Ascending aorta (tissue), 2 donors: ENCODE measurements at regions not wholly inside any gene's neighbourhood (a gene's known extent, or its start where the extent isn't known, plus 50 kb on each side); places are given as distances from the start of the nearest gene placed in this dataset.

ENCODE experiments used
- DNase-seq, 2 donors: peaks; one replicate each; pipeline ENCODE4 v3.0.0-alpha.2; 2019; ENCODE audit warnings: low spot score in 2 of 2
- H3K27ac ChIP-seq, 2 donors: fragments of 200-600 bp; sonication (generic); one replicate each; pipeline ENCODE4 v1.5.1; 2016 to 2017; ENCODE audit warnings: mild to moderate bottlenecking in 1 of 2
- H3K27me3 ChIP-seq: fragments of 200-600 bp; sonication (generic); one replicate; pipeline ENCODE4 v1.5.1; 2017
- H3K36me3 ChIP-seq, 2 donors: fragments of 200-600 bp; sonication (generic); one replicate each; pipeline ENCODE4 v1.5.1; 2016
- H3K4me1 ChIP-seq, 2 donors: fragments of 200-600 bp; sonication (generic); one replicate each; pipeline ENCODE4 v1.5.1; 2016 to 2017; ENCODE audit warnings: mild to moderate bottlenecking in 1 of 2
- H3K4me3 ChIP-seq, 2 donors: fragments of 200-600 bp; sonication (generic); one replicate each; pipeline ENCODE4 v1.5.1; 2016 to 2017; ENCODE audit warnings: mild to moderate bottlenecking in 1 of 2
- H3K9me3 ChIP-seq, 2 donors: fragments of 200-600 bp; sonication (generic); one replicate each; pipeline ENCODE4 v1.5.1; 2016
- CTCF ChIP-seq, 3 experiments: fragments of 200-600 bp in 2 of 3; fragments of 450-650 bp in 1 of 3; sonication (generic) in 2 of 3; IDR thresholded peaks; one replicate each; pipeline ENCODE4 v1.5.1; 2016 to 2019; ENCODE audit warnings: antibody characterized with exemption in 3 of 3, mild to moderate bottlenecking in 1 of 3, moderate library complexity in 1 of 3
- intact Hi-C: fragments of 100-400 bp; cut with DNase I; formaldehyde crosslinking; loops from one replicate; pipeline ENCODE4 v1.15.1; 2023

GRCh38 chr6:74851596-74851995, 354.3 kb downstream of the COL12A1 start:
- Histone ChIP-seq H3K27ac (no peak overlapping the region), H3K36me3 (no peaks in the 10 kb centered on the region), H3K27me3 (no peaks in the 10 kb centered on the region), H3K4me1 (no peaks in the 10 kb centered on the region), H3K4me3 (no peak overlapping the region), H3K9me3 (no peaks in the 10 kb centered on the region)
- no peak for DNase-seq
- TF ChIP-seq CTCF (IDR thresholded peaks at IDR 0.05) = no peak
- intact Hi-C loops = no loop called here

GRCh38 chr6:74840953-74841352, 364.9 kb downstream of the COL12A1 start:
- no peak for DNase-seq
- intact Hi-C loops = no loop called here

DNA sequence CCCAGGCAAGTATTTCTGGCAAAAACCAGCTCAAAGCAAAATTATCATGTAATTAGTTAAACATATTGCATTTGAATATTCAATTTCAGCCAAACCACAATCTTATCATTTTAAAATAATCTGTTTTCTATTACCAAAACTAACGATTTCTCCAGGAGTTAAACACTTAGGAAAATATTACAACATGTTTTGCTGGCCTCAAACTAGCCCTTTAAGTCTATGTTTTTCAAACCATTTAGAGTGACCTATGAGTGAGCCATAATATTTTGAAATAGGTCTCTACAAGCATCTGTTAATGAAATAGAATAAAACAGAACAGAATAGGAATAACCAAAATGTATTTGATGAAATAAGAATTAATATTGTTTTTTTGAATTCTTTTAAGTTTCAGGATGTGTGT, 370.9 kb downstream of the COL12A1 start:
- no peak for TF ChIP-seq CTCF (IDR thresholded peaks at IDR 0.05)
- Histone ChIP-seq H3K4me3 (no peak overlapping the region), H3K27me3 (no peaks in the 10 kb centered on the region), H3K27ac (no peak overlapping the region), H3K4me1 (no peaks in the 10 kb centered on the region), H3K36me3 (no peaks in the 10 kb centered on the region), H3K9me3 (no peaks in the 10 kb centered on the region)
- no peak for DNase-seq
- intact Hi-C loops = no loop called here

More at GRCh38 chr6:74840953-74841352, 364.9 kb downstream of the COL12A1 start:
- Histone ChIP-seq H3K4me1 (no peaks in the 10 kb centered on the region), H3K36me3 (no peaks in the 10 kb centered on the region), H3K27me3 (no peaks in the 10 kb centered on the region), H3K27ac (no peak overlapping the region), H3K9me3 (peaks cover 0 to 5% of the 10 kb centered on the region in 2 donors), H3K4me3 (no peak overlapping the region)
- no peak for TF ChIP-seq CTCF (IDR thresholded peaks at IDR 0.05)

DNA sequence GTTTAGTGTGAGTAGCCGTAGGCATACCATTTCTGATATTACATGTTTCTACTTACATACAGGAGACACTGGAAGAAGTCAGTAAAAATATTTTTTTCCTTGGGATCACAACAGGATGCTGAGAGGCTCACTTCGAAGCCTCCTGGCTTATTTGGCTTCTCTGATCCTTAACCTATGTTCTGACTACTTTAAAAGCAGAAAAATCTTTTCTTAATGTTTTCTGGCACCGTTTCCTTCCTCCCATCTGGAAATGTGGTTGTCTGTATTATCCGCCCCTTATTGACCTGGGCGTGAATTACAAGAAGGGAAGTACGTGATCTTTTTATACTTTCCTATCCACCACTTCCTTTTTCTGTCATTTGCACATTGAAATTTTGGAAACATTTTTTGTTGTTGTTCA, 379.6 kb downstream of the COL12A1 start:
- Histone ChIP-seq H3K27ac (no peak overlapping the region), H3K36me3 (no peaks in the 10 kb centered on the region), H3K27me3 (no peaks in the 10 kb centered on the region), H3K4me3 (no peak overlapping the region), H3K9me3 (no peaks in the 10 kb centered on the region), H3K4me1 (no peaks in the 10 kb centered on the region)
- no peak for DNase-seq
- intact Hi-C loops = no loop called here
- TF ChIP-seq CTCF (IDR thresholded peaks at IDR 0.05) = no peak

DNA sequence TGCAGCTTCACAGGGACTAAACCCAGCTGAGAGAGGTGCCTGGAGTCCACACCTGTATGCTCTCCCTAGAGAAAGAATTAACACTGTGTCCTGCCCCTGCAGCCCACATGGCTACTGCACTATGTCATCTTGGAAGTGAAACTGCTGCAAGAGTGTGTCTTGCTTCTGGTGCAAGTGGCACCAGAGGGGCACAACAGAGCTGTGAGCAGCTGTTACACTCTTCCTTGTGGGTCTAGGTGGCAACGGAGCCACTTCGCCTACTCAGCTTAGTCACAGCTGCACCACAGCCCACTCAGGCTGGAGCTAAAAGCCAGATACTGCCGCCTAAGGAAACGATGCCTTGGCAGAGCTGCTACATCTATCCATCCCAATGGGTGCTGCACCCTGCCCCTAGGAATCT, 391.4 kb downstream of the COL12A1 start:
- H3K27me3 ChIP-seq = no peaks in the 10 kb centered on the region
- H3K4me1 ChIP-seq = no peaks in the 10 kb centered on the region
- no peak for TF ChIP-seq CTCF (IDR thresholded peaks at IDR 0.05)
- no peak overlapping the region for H3K27ac ChIP-seq
- no peaks in the 10 kb centered on the region for H3K36me3 ChIP-seq
- no peak overlapping the region for H3K4me3 ChIP-seq
- no peak for DNase-seq
- intact Hi-C loops = no loop called here
- H3K9me3 ChIP-seq = peaks cover 4 to 25% of the 10 kb centered on the region in 2 donors

- Histone ChIP-seq H3K4me3 (no peak overlapping the region), H3K27me3 (no peaks in the 10 kb centered on the region), H3K9me3 (no peaks in the 10 kb centered on the region), H3K4me1 (no peaks in the 10 kb centered on the region), H3K27ac (no peak overlapping the region), H3K36me3 (no peaks in the 10 kb centered on the region)
- DNase-seq = no peak
- intact Hi-C loops = no loop called here
- no peak for TF ChIP-seq CTCF (IDR thresholded peaks at IDR 0.05)
Measured at GRCh38 chr6:74807674-74808073, 398.2 kb downstream of the COL12A1 start.
